ENCODE measurements at regions not wholly inside any gene's neighbourhood (a gene's known extent, or its start where the extent isn't known, plus 50 kb on each side); places are given as distances from the start of the nearest gene placed in this dataset.

- DNase-seq (ENCODE audit: extremely low read depth in 1 of 2, low read depth in 1 of 2): no peak
Measured at GRCh38 chr2:157935378-157935906, 59.3 kb upstream of the ACVR1 start.

GRCh38 chr2:157934684-157935377 lies 58.7 kb upstream of the ACVR1 start:
- DNase-seq (ENCODE audit: extremely low read depth in 1 of 2, low read depth in 1 of 2): no peak

- DNase-seq (ENCODE audit: extremely low read depth in 1 of 2, low read depth in 1 of 2): no peak
Measured at GRCh38 chr2:157933160-157933920, 57.2 kb upstream of the ACVR1 start.

GRCh38 chr2:157932480-157933159 lies 56.5 kb upstream of the ACVR1 start:
- no peak for DNase-seq (ENCODE audit: extremely low read depth in 1 of 2, low read depth in 1 of 2)

- no peak for DNase-seq (ENCODE audit: extremely low read depth in 1 of 2, low read depth in 1 of 2)
Measured at GRCh38 chr2:157931542-157931941, 55.4 kb upstream of the ACVR1 start.

GRCh38 chr2:157930728-157931127 lies 54.6 kb upstream of the ACVR1 start:
- DNase-seq (ENCODE audit: extremely low read depth in 1 of 2, low read depth in 1 of 2): no peak

GRCh38 chr2:157929871-157930667 lies 53.9 kb upstream of the ACVR1 start:
- DNase-seq (ENCODE audit: extremely low read depth in 1 of 2, low read depth in 1 of 2): no peak

GRCh38 chr2:157928372-157928771 lies 52.2 kb upstream of the ACVR1 start:
- DNase-seq (ENCODE audit: extremely low read depth in 1 of 2, low read depth in 1 of 2): no peak

GRCh38 chr2:157927155-157927554 lies 51.0 kb upstream of the ACVR1 start:
- DNase-seq (ENCODE audit: extremely low read depth in 1 of 2, low read depth in 1 of 2): no peak

Measured in stimulated activated CD8-positive, alpha-beta memory T cell treated with anti-CD3 and anti-CD28 coated beads, Interleukin-7, amount 100 ng/mL, for 48 hours (primary cell).